ENCODE measurements at regions not wholly inside any gene's neighbourhood (a gene's known extent, or its start where the extent isn't known, plus 50 kb on each side); places are given as distances from the start of the nearest gene placed in this dataset.

- TF ChIP-seq FOXA1 (IDR thresholded peaks at IDR 0.05) (no peak), SP1 (IDR thresholded peaks at IDR 0.05) (no peak), FOXM1 (IDR thresholded peaks at IDR 0.05; ENCODE audit: borderline replicate concordance) (no peak), BHLHE40 (IDR thresholded peaks at IDR 0.05; ENCODE audit: borderline replicate concordance) (no peak), ARNT (IDR thresholded peaks at IDR 0.05) (no peak)
These were observed 72.9 kb upstream of the GNAZ start for GRCh38 chr22:22997262-22997898.

Measured in HEK293T (cell line).